ENCODE measurements at regions not wholly inside any gene's neighbourhood (a gene's known extent, or its start where the extent isn't known, plus 50 kb on each side); places are given as distances from the start of the nearest gene placed in this dataset.

DNA sequence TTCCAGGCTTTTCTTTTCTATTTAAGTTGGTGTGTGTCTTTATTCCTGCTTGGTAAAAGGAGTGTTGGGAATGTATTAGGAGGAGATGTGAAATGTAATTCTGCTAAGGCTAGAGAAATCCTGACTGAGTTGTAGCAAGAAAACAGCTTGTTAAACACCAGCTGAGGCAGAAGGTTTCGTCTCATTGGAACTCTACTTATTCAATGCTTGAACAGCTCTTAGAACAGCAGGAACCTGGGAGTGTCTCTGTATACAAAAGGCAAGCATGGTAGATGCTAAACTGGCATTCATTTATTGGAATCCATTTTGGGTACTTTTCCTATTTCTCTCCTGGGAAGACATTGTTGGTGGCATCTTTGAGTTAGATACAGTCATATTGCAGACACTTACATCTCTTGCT is 280.9 kb downstream of the HRH4 start:
- DNase-seq = no peak

- no peak for DNase-seq
Measured at GRCh38 chr18:24741965-24742724, 281.7 kb downstream of the HRH4 start.

DNA sequence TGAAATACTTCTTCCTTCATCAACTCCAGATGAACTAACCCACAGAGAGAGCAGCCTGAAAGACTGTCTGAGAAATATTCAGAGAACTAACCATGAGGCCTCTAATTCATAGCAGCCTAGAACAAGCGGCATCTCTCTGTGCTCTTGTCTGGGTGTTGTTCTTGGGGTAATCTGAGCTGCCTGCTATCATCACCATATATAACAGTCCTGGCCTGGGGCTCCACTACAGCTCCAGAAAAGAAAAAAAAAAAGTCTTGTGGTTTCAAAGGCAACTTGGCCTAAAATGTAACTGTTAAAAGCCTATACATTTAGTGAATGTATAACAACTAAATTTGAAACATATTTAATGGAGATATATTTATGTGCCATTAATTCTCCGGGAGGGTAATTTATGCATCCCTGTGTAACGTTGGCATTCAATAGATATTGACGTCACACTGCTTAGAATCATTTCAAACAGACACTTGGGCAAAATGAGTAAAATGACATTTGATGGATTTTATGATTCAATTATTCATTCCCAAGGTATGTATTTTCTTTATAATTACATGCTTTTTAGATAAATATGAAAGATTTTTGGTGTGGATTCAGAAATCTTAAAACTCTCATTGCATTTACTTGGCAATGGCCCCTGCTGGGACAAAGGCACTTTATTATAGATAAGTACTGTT is 294.3 kb downstream of the HRH4 start:
- DNase-seq = no peak

DNA sequence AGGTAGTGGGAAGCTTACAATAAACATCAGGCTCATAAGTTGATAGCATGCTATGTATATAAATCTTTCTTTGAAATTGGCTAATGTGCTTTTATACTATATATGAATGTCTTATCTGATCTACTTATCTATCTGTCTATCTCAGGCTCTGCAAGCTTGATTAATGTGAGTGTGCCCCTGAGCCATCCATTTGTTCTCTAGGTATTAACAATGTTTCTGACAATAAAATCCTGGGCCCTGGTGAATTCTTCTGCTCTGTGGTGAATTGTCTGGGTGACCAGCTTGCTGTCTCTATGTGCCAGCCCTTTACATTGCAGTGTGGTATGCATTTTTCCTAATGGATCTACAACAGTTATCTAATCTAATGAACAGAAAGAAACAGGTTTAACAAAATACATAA is 295.9 kb downstream of the HRH4 start:
- no peak for DNase-seq

GRCh38 chr18:24757134-24757533 is 296.7 kb downstream of the HRH4 start:
- DNase-seq = no peak

DNA sequence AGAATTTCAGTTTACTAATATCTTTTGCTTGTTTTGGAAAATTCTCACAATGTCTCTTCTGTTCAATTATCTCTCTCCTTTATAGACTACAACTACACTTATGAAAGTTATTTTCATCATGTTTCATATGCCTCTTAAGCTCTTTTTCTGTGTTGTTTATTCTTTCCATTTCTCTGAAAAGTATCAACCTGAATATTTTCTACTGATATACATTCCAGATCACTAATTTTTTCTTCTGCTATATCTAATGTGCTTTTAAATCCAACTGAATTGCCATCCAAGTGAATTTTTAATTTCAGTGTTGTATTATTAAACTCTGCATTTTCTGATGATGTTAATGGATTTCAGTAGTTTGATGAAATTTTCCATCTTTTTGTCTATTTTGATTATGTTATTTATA is 301.3 kb downstream of the HRH4 start:
- DNase-seq = no peak

- no peak for DNase-seq
Measured at GRCh38 chr18:24762511-24762910, 302.1 kb downstream of the HRH4 start.

DNA sequence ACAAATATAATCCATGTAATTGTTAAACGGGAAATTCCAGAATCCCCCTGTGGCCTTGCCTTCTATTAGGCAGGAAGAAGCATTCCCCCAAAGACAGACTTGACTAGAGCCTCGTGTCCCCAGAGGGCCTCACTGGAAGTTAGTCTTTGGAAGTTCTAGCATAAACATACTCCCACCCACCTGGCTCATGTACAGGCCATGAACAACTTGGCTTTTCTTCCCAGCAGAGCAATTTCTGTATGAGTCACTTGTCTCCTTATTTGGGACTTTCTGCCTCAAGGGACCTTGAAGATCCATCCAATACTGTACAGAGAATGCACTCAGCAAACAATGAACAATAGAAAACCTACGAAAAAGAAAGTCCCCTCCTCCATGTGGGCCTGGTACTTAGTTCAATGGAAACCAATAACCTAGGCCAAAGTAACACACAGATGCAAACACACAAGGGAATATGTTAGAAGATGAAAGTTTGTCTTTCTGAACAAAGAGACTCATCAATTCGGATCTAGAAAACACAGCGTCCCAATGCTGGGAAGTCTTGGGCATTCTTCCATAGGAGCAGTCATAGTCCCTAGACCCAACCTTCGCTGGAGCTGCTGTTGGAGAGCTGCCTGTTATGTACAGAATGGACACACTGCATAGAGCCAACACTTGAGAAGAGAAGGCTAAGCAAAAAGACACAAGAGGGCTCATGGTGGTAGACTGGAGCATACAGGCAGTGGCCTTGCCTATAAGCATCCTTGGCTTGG is 303.5 kb downstream of the HRH4 start:
- DNase-seq = no peak

DNA sequence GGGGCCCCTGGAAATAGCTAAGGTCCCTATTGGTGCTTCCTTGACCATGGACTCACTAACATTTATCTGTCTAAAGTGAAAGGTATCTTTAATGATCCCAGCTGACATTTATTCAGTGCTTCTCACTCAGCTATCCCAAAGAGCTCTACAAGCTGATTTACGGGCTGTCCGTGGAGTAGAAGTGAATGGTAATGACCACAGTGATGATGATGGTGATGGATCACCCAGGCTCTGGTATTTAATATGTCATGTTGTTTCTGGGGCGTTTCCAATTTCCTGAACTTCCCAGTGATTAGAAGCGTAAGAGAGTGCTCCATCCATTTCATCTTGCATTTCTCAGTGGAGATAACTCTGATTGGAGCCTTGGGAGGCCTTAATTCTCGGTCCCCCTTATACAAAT is 304.3 kb downstream of the HRH4 start:
- no peak for DNase-seq

GRCh38 chr18:24766376-24766775 is 305.9 kb downstream of the HRH4 start:
- DNase-seq = no peak

DNA sequence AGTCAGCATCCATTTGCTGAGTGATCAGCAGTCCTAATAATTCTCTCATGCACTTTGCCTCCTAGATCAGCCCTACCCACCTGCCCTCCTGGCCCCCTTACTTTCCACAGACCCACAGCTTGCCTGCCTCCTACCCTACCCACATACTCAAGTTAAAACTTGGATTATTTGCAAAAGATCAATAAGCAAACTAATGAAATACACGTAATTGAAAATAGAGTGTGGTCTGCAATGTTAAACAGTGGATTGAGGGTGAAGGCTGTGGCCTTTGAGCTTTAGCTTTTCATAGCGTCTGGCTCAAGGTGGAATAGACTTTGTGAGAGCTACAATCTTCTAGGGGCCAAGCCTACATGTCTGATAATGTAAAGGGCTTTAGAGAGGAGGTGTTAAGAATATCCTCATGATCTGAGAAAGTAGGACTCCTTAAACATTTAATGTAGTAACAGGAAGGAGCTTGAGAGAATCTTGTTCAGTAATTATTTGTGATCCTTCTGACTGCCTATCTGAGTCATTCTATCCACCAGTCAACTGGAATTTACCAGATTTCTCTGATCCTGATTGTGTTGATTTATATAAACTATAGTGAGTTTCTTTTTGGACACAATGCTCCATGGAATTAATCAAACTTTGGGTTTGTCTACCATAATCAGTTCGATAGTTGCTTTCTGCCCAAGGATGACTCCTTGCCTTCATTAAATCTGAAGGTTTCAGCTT is 310.0 kb downstream of the HRH4 start:
- no peak for DNase-seq

- DNase-seq = no peak
Measured at GRCh38 chr18:24771300-24771699, 310.9 kb downstream of the HRH4 start.

DNA sequence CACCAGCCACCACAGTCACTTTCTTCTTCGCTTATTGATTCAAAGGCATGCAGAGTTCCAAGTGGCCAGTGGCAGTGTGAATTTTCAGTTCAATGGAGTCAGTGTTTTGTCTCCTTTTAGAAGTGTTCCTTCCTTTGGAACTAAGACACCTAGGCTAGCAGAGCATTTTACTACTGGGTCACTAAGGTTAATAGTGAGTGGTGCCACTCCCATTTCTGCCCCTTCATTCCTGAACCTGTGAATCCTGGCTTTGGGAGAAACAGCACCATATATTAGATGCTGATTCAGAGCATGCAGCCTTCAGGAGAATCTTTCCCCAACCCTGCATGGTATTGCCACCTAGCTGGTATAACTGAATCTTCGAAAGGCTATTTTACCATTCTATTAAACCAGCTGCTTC is 312.7 kb downstream of the HRH4 start:
- no peak for DNase-seq

DNA sequence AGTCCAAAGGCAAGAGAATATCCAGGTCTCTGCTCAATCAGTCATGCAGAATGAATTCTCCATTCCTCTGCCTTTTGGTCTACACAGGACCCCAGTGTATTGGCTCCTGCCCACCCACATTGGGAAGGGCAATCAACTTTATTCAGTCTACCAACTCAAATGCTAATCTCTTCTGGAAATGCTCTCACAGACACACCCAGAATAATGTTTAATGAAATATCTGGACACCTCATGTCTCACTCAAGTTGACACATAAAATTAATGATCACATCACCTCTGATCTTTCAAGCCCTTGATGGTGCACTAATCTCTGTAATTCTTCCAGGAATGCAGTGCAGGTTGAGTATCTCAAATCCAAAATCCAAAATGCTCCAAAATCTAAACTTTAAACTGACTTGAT is 315.6 kb downstream of the HRH4 start:
- no peak for DNase-seq

DNA sequence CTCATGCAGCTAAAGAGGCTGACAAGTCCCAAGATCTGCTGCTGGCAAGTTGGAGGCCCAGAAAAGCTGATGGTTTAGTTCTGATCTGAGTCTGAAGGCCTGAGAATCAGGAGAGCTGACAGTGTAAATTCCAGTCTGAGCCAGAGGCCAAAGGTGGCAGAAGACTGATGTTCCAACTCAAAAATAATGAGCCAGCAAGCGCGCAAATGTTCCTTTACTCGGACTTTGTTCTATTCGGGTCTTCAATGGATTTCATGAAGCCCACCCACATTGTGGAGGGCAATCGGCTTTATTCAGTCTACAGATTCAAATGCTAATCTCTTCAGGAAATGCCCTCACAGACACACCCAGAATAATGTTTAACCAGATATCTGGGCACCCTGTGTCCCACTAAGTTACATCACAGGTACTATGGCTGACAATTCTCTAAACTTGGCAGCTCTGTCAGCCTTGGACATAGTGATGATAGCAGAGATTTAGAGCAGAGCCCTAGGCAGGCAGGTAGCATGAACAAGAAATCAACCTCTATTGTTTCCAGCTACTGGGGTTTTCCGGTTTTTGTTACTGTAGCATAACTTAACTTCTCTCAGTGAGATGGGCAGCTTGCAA is 318.5 kb downstream of the HRH4 start:
- no peak for DNase-seq

DNA sequence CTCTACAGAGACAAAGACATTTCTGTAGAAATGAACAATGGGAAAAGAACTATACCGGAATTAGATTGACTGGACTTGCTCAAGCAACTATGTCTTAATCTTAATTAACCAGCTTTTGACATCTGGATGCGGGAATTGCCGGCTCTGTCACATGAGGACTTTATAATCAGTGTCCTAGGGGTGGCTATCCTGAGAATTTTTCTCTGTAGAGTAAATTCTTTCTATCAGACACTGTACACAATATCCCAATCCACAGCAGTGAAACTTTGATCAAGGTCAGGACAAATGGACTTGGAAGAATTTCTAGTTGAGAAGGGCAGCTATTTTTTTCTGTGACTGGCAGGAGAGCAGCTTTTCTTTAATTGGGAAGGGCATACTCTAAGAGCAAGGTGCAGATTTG is 322.1 kb downstream of the HRH4 start:
- DNase-seq = no peak

GRCh38 chr18:24785019-24785418 is 324.6 kb downstream of the HRH4 start:
- DNase-seq = no peak

GRCh38 chr18:24786027-24786426 is 325.6 kb downstream of the HRH4 start:
- no peak for DNase-seq

DNA sequence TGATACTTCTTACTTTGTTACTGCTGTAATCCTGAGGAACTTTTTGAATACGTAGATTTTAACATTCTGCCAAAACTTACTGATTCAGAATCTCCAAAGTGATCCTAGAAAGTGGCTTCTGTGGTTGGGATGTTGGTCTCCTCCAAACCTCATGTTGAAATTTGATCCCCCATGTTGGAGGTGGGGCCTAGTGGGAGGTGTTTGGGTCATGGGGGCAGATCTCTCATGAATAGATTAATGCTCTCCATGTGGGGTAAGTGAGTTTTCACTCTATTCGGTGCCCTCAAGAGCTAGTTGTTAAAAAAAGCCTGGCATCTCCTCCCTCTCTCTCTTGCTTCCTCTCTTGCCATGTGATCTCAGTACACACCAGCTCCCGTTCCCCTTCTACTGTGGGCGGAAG is 329.9 kb downstream of the HRH4 start:
- DNase-seq = no peak

GRCh38 chr18:24791751-24792545 is 331.5 kb downstream of the HRH4 start:
- no peak for DNase-seq

DNA sequence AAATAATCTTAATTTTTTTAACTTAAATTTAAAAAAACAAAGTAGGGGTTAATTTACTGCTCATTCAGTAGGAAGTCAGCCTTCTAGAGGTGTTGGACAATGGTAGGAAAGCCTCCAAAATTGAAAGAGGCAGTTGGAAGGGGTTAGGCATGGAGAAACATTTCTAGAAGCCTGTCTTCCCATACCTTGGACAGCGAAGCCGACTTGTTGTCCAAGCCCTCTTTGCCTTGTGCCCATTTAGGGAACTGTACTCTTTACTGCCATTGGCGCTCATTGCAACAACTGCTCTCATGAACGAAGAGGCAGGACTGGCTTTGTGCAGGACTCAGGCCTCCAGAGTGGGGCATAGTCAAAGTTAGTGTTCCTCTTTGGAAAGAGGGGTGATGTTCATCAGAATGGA is 333.3 kb downstream of the HRH4 start:
- DNase-seq = no peak

DNA sequence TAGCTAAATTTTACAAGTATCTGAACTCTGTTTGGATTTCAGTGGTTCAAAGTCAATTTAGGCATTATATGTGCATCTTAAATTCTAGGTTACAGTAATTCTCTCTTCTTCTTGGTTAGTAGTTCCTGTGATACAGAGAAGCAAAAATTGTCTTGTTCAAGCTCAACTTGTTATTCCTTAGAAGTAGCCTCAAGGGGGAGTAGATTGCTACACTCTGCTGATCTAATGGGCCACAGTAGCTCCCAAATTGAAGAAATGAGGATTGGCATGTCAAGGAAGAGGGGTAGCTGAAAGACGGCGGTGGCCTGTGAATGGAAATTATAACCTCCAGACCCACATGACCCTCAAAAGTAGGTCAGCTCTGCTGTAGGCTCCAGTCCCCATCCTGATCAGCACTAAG is 334.7 kb downstream of the HRH4 start:
- DNase-seq = no peak

Measured in activated CD4-positive, alpha-beta T cell treated with anti-CD3 and anti-CD28 coated beads for 48 hours (primary cell).